Suprapubic skin (tissue), 4 donors: ENCODE measurements at regions not wholly inside any gene's neighbourhood (a gene's known extent, or its start where the extent isn't known, plus 50 kb on each side); places are given as distances from the start of the nearest gene placed in this dataset.

ENCODE experiments used
- EP300 ChIP-seq: sonication (generic); formaldehyde crosslinking; IDR thresholded peaks from one replicate; pipeline ENCODE4 v1.6.1; 2017; ENCODE audit warnings: antibody characterized with exemption
- POLR2AphosphoS5 ChIP-seq, 3 donors: sonication (generic); formaldehyde crosslinking; IDR thresholded peaks; one replicate each; pipeline ENCODE4 v1.6.1; 2017; ENCODE audit warnings: antibody characterized with exemption in 3 of 3
- TF ChIP-seq, protein P1 (sequence below), 2 donors: fragments of 200-600 bp in 1 of 2; fragments of 450-650 bp in 1 of 2; sonication (generic) in 1 of 2; IDR thresholded peaks; one replicate each; pipeline ENCODE4 v1.5.1; 2016 to 2019; ENCODE audit warnings: antibody characterized with exemption in 2 of 2, mild to moderate bottlenecking in 1 of 2, moderate library complexity in 1 of 2

DNA sequence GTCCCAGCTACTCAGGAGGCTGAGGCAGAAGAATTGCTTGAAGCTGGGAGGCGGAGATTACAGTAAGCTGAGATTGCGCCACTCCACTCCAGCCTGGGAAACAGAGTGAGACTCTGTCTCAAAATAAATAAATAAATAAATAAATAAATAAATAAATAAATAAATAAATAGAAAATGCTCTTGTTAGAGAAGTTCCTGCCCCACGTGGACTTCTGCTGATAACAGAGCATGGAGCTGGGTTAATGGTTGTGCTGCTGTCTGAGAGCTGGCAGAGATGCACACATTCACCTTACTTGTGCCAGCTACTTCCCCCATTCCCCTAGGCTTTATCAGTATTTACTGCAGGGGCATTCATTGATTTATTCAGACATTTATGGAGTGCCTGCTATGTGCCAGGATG lies 155.2 kb upstream of the KCNG1 start:
- TF ChIP-seq POLR2AphosphoS5 (IDR thresholded peaks at IDR 0.05) (no peak), EP300 (no peak)
- TF ChIP-seq, protein P1, sequence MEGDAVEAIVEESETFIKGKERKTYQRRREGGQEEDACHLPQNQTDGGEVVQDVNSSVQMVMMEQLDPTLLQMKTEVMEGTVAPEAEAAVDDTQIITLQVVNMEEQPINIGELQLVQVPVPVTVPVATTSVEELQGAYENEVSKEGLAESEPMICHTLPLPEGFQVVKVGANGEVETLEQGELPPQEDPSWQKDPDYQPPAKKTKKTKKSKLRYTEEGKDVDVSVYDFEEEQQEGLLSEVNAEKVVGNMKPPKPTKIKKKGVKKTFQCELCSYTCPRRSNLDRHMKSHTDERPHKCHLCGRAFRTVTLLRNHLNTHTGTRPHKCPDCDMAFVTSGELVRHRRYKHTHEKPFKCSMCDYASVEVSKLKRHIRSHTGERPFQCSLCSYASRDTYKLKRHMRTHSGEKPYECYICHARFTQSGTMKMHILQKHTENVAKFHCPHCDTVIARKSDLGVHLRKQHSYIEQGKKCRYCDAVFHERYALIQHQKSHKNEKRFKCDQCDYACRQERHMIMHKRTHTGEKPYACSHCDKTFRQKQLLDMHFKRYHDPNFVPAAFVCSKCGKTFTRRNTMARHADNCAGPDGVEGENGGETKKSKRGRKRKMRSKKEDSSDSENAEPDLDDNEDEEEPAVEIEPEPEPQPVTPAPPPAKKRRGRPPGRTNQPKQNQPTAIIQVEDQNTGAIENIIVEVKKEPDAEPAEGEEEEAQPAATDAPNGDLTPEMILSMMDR (IDR thresholded peaks at IDR 0.05): no peak
